HG03565 (cell line): ENCODE measurements at regions not wholly inside any gene's neighbourhood (a gene's known extent, or its start where the extent isn't known, plus 50 kb on each side); places are given as distances from the start of the nearest gene placed in this dataset.

Source experiments
- ATAC-seq: cut with Tn5 transposase; IDR thresholded peaks from one replicate; pipeline ENCODE4 v1.9.1; 2021; ENCODE audit warnings: mild to moderate bottlenecking, moderate library complexity; ENCODE audit not compliant: unreplicated experiment

- no peak for ATAC-seq
Observed at GRCh38 chr2:515441-516127, 161.6 kb downstream of the TMEM18 start.

- ATAC-seq: no peak
Observed at GRCh38 chr2:513981-514706, 163.1 kb downstream of the TMEM18 start.

GRCh38 chr2:510839-511238 lies 166.4 kb downstream of the TMEM18 start:
- ATAC-seq: no peak

GRCh38 chr2:509888-510287 lies 167.3 kb downstream of the TMEM18 start:
- no peak for ATAC-seq

GRCh38 chr2:508121-508520 lies 169.1 kb downstream of the TMEM18 start:
- ATAC-seq: no peak

GRCh38 chr2:506866-507265 lies 170.3 kb downstream of the TMEM18 start:
- ATAC-seq: no peak

- ATAC-seq: no peak
Observed at GRCh38 chr2:506451-506850, 170.8 kb downstream of the TMEM18 start.

GRCh38 chr2:505941-506340 lies 171.3 kb downstream of the TMEM18 start:
- ATAC-seq: no peak

GRCh38 chr2:503288-503999 lies 173.8 kb downstream of the TMEM18 start:
- no peak for ATAC-seq

GRCh38 chr2:502831-503230 lies 174.4 kb downstream of the TMEM18 start:
- ATAC-seq: no peak

- ATAC-seq: no peak
Observed at GRCh38 chr2:501667-502066, 175.5 kb downstream of the TMEM18 start.

GRCh38 chr2:501130-501529 lies 176.1 kb downstream of the TMEM18 start:
- ATAC-seq: no peak

GRCh38 chr2:499726-500125 lies 177.5 kb downstream of the TMEM18 start:
- ATAC-seq: no peak

GRCh38 chr2:498493-499178 lies 178.6 kb downstream of the TMEM18 start:
- no peak for ATAC-seq

GRCh38 chr2:497770-498492 lies 179.3 kb downstream of the TMEM18 start:
- ATAC-seq: no peak

GRCh38 chr2:496729-497128 lies 180.5 kb downstream of the TMEM18 start:
- no peak for ATAC-seq

- ATAC-seq: no peak
Observed at GRCh38 chr2:495745-496275, 181.4 kb downstream of the TMEM18 start.

GRCh38 chr2:494853-495252 lies 182.4 kb downstream of the TMEM18 start:
- ATAC-seq: no peak

GRCh38 chr2:493228-493627 lies 184.0 kb downstream of the TMEM18 start:
- ATAC-seq: no peak

- ATAC-seq: no peak
Observed at GRCh38 chr2:492178-492577, 185.0 kb downstream of the TMEM18 start.
